Stimulated activated naive CD4-positive, alpha-beta T cell (primary cell): ENCODE measurements at regions not wholly inside any gene's neighbourhood (a gene's known extent, or its start where the extent isn't known, plus 50 kb on each side); places are given as distances from the start of the nearest gene placed in this dataset.
A peak's percentile ranks its signal among the peaks of the same experiment; 100 is the strongest.
"Not testable (repeated sequence)": the region's sequence is repeated elsewhere in the genome, so short reads cannot be mapped to it uniquely, and the experiment has no call there.

Experiments
- DNase-seq, 6 experiments: peaks; one replicate each; lab custom pipeline; 2025; lab: John Stamatoyannopoulos, UW

GRCh38 chr18:76634564-76634963 is 139.5 kb upstream of the ZNF516 start:
- DNase-seq, result no peak

DNA sequence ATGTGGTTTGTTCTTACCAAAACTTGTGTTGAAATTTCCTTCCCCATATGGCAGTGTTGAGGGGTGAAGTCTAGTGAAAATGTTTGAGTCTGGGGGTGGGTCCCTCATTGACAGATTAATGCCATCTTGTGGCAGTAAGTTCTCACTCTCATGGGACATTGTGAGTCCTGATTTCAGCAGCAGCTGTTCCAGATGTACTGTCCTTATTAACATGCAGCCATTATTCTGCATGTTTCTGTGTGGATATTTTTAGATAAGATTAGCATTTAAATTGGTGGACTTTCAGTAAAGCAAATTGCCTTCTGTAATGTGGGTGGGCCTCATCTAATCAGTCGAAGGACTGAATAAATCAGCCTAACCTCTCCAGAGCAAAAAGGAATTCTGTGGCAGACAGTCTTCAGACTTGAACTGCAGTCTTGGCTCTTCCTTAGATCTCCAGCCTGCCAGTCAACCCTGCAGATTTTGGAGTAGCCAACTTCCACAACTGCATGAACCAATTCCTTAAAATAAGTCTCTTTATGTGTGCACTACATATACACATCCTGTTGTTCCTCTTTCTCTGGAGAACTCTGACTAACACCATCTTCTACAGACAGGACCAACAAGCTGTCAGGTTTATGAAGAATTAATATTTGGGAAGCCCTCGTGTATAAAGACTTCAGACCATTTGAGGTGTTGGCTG is 138.7 kb upstream of the ZNF516 start:
- DNase-seq, result no peak

DNA sequence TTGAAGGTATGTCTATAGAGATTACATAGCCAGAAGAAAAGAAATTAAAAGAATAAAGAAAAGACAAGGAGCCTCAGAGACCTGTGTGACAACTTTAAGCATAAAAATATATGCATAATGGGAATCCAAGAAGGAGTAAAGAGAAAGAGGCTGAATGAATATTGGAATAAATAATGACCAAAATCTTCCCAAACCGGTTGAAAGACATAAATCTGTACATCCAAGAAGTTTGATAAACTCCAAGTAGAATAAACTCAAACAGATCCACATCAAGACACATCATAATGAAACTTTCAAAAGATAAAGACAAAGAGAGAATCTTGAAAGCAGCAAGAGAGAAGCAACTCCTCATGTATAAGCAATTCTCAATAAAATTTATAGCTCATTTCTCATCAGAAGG is 132.4 kb upstream of the ZNF516 start:
- no peak for DNase-seq

GRCh38 chr18:76626991-76627390 is 131.9 kb upstream of the ZNF516 start:
- DNase-seq, result no peak

- DNase-seq, result no peak
These were observed 127.6 kb upstream of the ZNF516 start for GRCh38 chr18:76622651-76623050.

DNA sequence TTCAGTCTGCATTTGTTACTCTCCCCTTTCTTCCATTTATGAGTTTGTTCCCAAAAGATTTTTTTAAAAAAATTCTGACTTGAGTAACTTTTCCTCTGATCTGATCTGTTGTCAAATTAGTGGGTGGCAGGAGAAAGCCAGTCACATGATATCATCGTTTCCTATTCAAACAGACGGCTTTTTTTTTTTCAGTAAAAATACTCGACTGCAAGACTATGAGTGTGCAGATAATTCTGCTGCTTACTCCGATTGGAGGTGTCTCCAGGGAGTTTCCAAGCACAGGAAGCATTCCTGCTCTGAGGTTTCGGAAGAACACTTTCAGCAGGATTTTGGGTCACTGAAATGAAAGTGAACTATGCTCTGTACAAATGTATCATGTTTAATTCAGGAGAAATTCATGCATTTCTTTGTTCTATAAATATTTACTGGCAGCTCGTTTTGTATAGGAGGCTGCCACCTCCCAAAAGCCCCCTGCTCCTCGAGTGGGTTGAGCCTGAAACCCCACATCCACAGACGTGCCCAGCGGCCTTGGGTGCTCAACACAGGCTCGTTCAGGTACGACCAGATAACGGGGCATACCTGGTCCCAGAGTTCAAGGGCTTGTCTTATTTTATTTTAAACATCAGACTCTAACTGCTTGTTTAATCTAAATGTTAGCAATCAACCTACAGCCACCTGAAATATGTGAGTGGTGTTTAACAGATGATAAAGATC is 126.9 kb upstream of the ZNF516 start:
- no peak for DNase-seq

- DNase-seq, result no peak
These were observed 126.2 kb upstream of the ZNF516 start for GRCh38 chr18:76621226-76621625.

GRCh38 chr18:76620321-76621170 is 125.5 kb upstream of the ZNF516 start:
- peak in 4 of 6 experiments; percentile 6 to 25 (median 8) for DNase-seq

- DNase-seq, result no peak
These were observed 124.7 kb upstream of the ZNF516 start for GRCh38 chr18:76619621-76620315.

- DNase-seq, result no peak
These were observed 124.2 kb upstream of the ZNF516 start for GRCh38 chr18:76619261-76619620.

DNA sequence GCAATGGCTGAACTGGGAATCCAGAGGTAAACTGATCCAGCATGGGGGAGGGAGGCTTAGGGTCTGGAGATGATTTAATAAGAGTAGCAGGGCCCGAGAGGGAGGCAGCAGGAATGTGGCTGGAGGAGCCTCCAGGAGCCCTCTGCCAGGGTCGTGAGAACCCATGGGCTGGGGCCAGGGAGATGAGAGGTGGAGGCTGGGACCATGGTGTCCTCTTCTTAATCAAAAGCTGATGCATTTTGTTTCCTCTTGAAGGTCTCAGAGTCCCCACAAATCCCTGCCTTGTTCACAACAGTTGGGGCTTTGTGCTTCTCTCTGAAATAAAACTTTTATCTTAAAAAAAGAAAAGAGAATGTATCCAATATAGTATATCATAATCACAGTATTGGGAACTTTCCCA is 123.7 kb upstream of the ZNF516 start:
- no peak for DNase-seq

DNA sequence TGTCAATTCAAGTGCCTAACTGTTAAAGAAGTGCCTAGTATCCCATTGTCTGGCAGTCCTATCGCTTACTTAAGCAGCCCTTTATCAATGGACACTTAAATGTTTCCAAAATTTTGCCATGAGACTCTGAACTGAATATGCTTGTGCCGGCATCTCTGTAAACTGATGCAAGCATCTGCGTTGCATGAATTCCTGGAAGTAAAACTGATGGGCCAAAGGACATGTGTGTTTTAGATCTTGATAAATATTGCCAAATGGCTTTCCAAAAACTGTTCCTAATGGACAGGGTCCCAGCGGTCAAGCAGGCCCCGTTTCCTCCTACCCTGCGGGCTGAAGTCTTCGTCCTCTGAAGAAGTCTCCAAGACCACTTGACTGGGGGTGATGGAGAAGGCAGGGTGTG is 121.3 kb upstream of the ZNF516 start:
- DNase-seq, result no peak

- DNase-seq, result no peak
These were observed 120.2 kb upstream of the ZNF516 start for GRCh38 chr18:76615065-76615733.

DNA sequence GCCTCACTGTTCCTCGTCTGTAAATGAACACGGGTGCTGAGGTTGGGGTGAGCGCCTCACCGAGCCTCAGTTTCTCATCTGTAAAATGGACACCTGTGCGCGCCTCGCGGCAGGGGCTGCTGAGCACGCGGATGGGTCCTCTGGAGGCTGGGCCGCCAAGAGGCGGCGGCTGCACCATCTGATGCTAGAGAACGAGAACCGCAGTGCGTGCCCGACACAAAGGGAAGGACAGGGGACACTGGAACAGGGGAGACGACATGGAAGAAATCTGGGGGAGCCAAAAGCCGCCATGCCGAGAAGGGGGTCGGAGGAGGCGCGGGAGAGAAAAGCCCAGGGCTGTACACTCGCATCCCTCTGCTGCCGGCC is 118.7 kb upstream of the ZNF516 start:
- no peak for DNase-seq

DNA sequence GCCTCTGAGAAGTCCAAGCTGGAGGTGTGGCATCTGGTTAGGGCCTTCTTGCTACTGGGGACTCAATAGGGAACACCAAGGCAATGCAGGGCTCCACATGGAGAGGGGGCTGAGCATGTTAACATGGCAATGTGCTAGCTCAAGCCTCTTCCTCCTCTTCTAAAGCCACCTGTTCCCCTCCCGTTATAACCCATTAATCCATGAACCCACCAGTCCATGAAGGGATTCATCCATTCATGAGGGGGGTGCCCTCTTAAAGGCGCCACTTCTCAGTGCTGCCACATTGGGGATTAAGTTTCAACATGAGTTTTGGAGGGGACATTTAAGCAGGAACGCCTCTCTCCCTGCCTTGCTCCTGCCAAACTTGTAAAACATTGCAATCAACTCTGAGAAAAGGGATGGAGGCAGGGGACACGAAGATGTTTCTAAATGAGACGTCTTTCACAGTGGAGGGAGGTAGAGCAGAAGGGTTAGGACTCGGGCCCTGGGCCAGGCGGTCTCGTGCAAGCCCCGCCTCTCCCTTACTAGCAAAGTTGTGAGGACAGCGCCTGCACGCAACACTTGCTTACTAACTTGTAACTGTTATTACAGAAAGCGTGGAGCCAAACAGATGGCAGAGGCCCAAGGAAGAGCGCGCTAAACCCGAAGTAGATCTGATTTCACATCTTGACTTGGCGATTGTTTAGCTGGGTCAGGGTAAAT is 118.2 kb upstream of the ZNF516 start:
- no peak for DNase-seq

GRCh38 chr18:76611750-76612045 is 116.7 kb upstream of the ZNF516 start:
- DNase-seq, result not testable (repeated sequence)

- DNase-seq, result no peak
These were observed 116.1 kb upstream of the ZNF516 start for GRCh38 chr18:76610933-76611749.

DNA sequence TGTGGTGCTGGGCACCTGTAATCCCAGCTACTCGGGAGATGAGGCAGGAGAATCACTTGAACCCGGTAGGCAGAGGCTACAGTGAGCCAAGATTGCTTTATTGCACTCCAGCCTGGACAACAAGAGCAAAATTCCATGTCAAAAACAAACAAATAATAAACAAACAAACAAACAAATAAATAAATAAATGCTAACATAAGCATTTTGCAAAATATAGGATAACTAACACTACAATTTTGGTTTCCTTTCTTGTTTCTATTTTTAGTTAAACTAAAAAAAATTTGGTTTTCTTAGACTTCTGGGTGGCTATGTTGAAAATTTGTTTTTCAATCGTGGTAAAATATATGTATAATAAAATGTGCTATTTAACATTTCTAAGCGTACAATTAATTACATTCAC is 115.0 kb upstream of the ZNF516 start:
- no peak for DNase-seq

- DNase-seq, result no peak
These were observed 110.4 kb upstream of the ZNF516 start for GRCh38 chr18:76605341-76605929.

DNA sequence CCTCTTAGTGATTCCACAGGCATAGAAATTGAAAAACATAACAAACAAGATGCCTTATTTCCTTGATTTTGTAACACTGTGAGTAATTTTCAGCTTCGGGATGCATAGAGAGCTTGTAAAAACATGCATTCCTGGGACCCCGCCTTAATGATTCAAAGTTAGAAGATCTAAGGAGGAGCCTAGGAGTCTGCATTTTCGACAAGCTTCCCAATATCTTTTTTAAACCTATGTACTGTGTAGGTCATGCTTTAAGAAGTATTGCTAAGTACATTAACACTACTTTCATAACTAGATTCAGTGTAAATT is 109.8 kb upstream of the ZNF516 start:
- no peak for DNase-seq
